PC-3 (cell line): ENCODE measurements at regions not wholly inside any gene's neighbourhood (a gene's known extent, or its start where the extent isn't known, plus 50 kb on each side); places are given as distances from the start of the nearest gene placed in this dataset.

Source experiments
- ATAC-seq: fragments of 200-7000 bp; cut with Tn5 transposase; 2 replicates; pipeline ENCODE4 v1.9.1; 2020; ENCODE audit warnings: mild to moderate bottlenecking, moderate library complexity
- BruUV-seq: library from RNA; stranded (reverse); fragments of 400-500 nt; replicated peaks from 2 replicates; lab custom pipeline; 2021; lab: Mats Ljungman, UMichigan
- CTCF ChIA-PET: fragments of 300-600 bp; sonication (Branson Sonifier 250); formaldehyde crosslinking; loops from one replicate; lab custom pipeline; 2022; ENCODE audit warnings: antibody characterized with exemption; lab: Charles Lee
- POLR2A ChIA-PET: fragments of 300-600 bp; sonication (Branson Sonifier 250); formaldehyde crosslinking; loops from one replicate; lab custom pipeline; 2022; ENCODE audit warnings: antibody characterized with exemption; ENCODE audit not compliant: unreplicated experiment; lab: Charles Lee
- DNase-seq: peaks from one replicate; pipeline ENCODE4 v3.0.0-alpha.2; 2015
- H2AFZ ChIP-seq: fragments of 300-600 bp; sonication (generic); 2 replicates; pipeline ENCODE4 v1.6.0; 2016; ENCODE audit warnings: antibody characterized with exemption, low read length
- H3F3A ChIP-seq: fragments of 300-600 bp; sonication (generic); one replicate; pipeline ENCODE4 v1.6.0; 2017; ENCODE audit warnings: antibody characterized with exemption, low read length, control low read depth, mild to moderate bottlenecking; ENCODE audit not compliant: unreplicated experiment
- H3K27ac ChIP-seq: fragments of 300-600 bp; sonication (generic); 2 replicates; pipeline ENCODE4 v1.5.1; 2016; ENCODE audit warnings: mild to moderate bottlenecking, low read length
- H3K27me3 ChIP-seq: fragments of 300-600 bp; sonication (generic); 2 replicates; pipeline ENCODE4 v1.6.1; 2016; ENCODE audit warnings: low read length, mixed read lengths
- H3K36me3 ChIP-seq: fragments of 300-600 bp; sonication (generic); 2 replicates; pipeline ENCODE4 v1.6.1; 2016; ENCODE audit warnings: low read depth, mixed run types, low read length, mixed read lengths
- H3K4me1 ChIP-seq: fragments of 300-600 bp; sonication (generic); 2 replicates; pipeline ENCODE4 v1.5.1; 2016; ENCODE audit warnings: low read length; ENCODE audit not compliant: insufficient read depth
- H3K4me2 ChIP-seq: fragments of 300-600 bp; sonication (generic); 2 replicates; pipeline ENCODE4 v1.6.0; 2016; ENCODE audit warnings: low read length
- H3K4me3 ChIP-seq: fragments of 300-600 bp; sonication (generic); 2 replicates; pipeline ENCODE4 v1.5.1; 2016; ENCODE audit warnings: mild to moderate bottlenecking, low read length, mixed read lengths
- H3K79me2 ChIP-seq: fragments of 300-600 bp; sonication (generic); 2 replicates; pipeline ENCODE4 v1.6.1; 2017; ENCODE audit warnings: low read length, mixed read lengths
- H3K9ac ChIP-seq: fragments of 300-600 bp; sonication (generic); 2 replicates; pipeline ENCODE4 v1.6.0; 2016; ENCODE audit warnings: mild to moderate bottlenecking, low read length
- H3K9me2 ChIP-seq: fragments of 300-600 bp; sonication (generic); replicated peaks from 2 replicates; pipeline ENCODE4 v1.6.1; 2016; ENCODE audit warnings: mixed run types, low read length, mixed read lengths
- H3K9me3 ChIP-seq: fragments of 300-600 bp; sonication (generic); 2 replicates; pipeline ENCODE4 v1.6.1; 2016; ENCODE audit warnings: low read length, mixed read lengths
- H4K20me1 ChIP-seq: fragments of 300-600 bp; sonication (generic); 2 replicates; pipeline ENCODE4 v1.6.1; 2016; ENCODE audit warnings: low read length, mixed read lengths
- CTCF ChIP-seq: fragments of 300-600 bp; sonication (generic); conservative IDR thresholded peaks from 2 replicates; pipeline ENCODE4 v1.5.1; 2017; ENCODE audit warnings: antibody characterized with exemption, low read depth, mild to moderate bottlenecking, low read length
- EZH2 ChIP-seq: fragments of 300-600 bp; sonication (generic); IDR thresholded peaks from one replicate; pipeline ENCODE4 v1.6.1; 2017; ENCODE audit warnings: antibody characterized with exemption, mild to moderate bottlenecking, low read length; ENCODE audit not compliant: unreplicated experiment
- EZH2phosphoT487 ChIP-seq: fragments of 300-600 bp; sonication (generic); IDR thresholded peaks from 2 replicates; pipeline ENCODE4 v1.6.1; 2018; ENCODE audit warnings: mild to moderate bottlenecking, antibody characterized with exemption, low read length, borderline replicate concordance
- intact Hi-C: fragments of 100-400 bp; cut with micrococcal nuclease; formaldehyde crosslinking; loops from 2 replicates; pipeline ENCODE4 v1.9.0; 2023

GRCh38 chr6:15046751-15047150 is 199.1 kb upstream of the JARID2 start:
- H3K79me2 ChIP-seq, result no peaks in the 10 kb centered on the region
- CTCF ChIA-PET, result no interaction called here
- DNase-seq (no peak), ATAC-seq (no peak)
- H3K9ac ChIP-seq, result no peak overlapping the region
- no peak overlapping the region for H3K27ac ChIP-seq
- TF ChIP-seq EZH2, result no peak
- no peaks in the 10 kb centered on the region for H3K4me1 ChIP-seq
- no peaks in the 10 kb centered on the region for H3K9me3 ChIP-seq
- H3K4me3 ChIP-seq, result no peak overlapping the region
- H3K9me2 ChIP-seq, result no peaks in the 10 kb centered on the region
- H3K27me3 ChIP-seq, result no peaks in the 10 kb centered on the region
- no peak overlapping the region for H2AFZ ChIP-seq
- H3F3A ChIP-seq, result no peaks in the 10 kb centered on the region
- intact Hi-C loops, result no loop called here
- POLR2A ChIA-PET, result no interaction called here
- H4K20me1 ChIP-seq, result no peaks in the 10 kb centered on the region
- H3K36me3 ChIP-seq, result no peaks in the 10 kb centered on the region
- BruUV-seq, result no TSS peak
- no peak overlapping the region for H3K4me2 ChIP-seq

GRCh38 chr6:15048367-15048766 is 197.5 kb upstream of the JARID2 start:
- TF ChIP-seq EZH2phosphoT487 (no peak), EZH2 (no peak), CTCF (no peak)
- no peak for DNase-seq
- Histone ChIP-seq H3K9me2 (no peaks in the 10 kb centered on the region), H3K27me3 (no peaks in the 10 kb centered on the region), H2AFZ (no peak overlapping the region), H3K79me2 (no peaks in the 10 kb centered on the region), H3K9me3 (no peaks in the 10 kb centered on the region), H3K4me3 (no peak overlapping the region), H3F3A (no peaks in the 10 kb centered on the region), H3K4me1 (no peaks in the 10 kb centered on the region), H3K27ac (no peak overlapping the region), H4K20me1 (no peaks in the 10 kb centered on the region), H3K36me3 (no peaks in the 10 kb centered on the region), H3K9ac (no peak overlapping the region), H3K4me2 (no peak overlapping the region)
- ChIA-PET CTCF (no interaction called here), POLR2A (no interaction called here)
- intact Hi-C loops, result no loop called here
- no peak for ATAC-seq
- BruUV-seq, result no TSS peak

- Histone ChIP-seq H3K4me3 (no peak overlapping the region), H2AFZ (no peak overlapping the region), H3K9me2 (no peaks in the 10 kb centered on the region), H3K9me3 (no peaks in the 10 kb centered on the region), H3K36me3 (no peaks in the 10 kb centered on the region), H3K27me3 (no peaks in the 10 kb centered on the region), H3K4me2 (no peak overlapping the region), H3K27ac (no peak overlapping the region), H4K20me1 (no peaks in the 10 kb centered on the region), H3K4me1 (no peaks in the 10 kb centered on the region), H3K79me2 (no peaks in the 10 kb centered on the region), H3F3A (no peaks in the 10 kb centered on the region), H3K9ac (no peak overlapping the region)
- no peak for TF ChIP-seq EZH2phosphoT487
- TF ChIP-seq EZH2, result no peak
- TF ChIP-seq CTCF, result no peak
- ChIA-PET POLR2A (no interaction called here), CTCF (interaction anchor here (0.6 kb wide), 1 partner anchor 214 kb away, joined by 3 read pairs; no protein-coding TSS in a partner anchor)
- intact Hi-C loops, result no loop called here
- ATAC-seq (no peak), DNase-seq (no peak)
- BruUV-seq, result no TSS peak
These were observed 187.4 kb upstream of the JARID2 start for GRCh38 chr6:15058200-15059061.
